ENCODE measurements at regions not wholly inside any gene's neighbourhood (a gene's known extent, or its start where the extent isn't known, plus 50 kb on each side); places are given as distances from the start of the nearest gene placed in this dataset.

DNA sequence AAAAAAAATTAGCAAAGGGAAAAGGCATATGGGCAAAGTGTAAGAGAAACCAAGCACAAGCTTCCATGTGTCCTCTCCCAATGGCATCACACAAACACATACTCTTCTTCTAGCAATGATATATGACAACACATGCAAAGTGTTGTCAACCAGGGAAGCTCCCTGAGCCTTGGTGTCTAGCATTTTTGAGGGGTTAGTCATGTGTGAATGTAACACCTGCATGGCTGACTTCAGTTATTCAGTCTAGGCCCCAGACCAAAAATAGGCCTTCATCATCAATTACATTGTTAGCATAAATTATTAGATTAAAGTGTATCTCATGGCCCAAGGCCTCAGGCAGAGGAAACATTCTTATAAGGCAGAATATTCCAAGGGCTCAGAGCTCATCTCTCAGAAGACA is 450.0 kb downstream of the TLE1 start:
- no peak for TF ChIP-seq POLR2AphosphoS5 (IDR thresholded peaks at IDR 0.05; ENCODE audit: low read depth, low read length)
- TF ChIP-seq FOXP2 (optimal IDR thresholded peaks at IDR 0.05; ENCODE audit: borderline replicate concordance, extremely low read depth, extremely low read length, insufficient read depth), result no peak
- TF ChIP-seq, protein P1, sequence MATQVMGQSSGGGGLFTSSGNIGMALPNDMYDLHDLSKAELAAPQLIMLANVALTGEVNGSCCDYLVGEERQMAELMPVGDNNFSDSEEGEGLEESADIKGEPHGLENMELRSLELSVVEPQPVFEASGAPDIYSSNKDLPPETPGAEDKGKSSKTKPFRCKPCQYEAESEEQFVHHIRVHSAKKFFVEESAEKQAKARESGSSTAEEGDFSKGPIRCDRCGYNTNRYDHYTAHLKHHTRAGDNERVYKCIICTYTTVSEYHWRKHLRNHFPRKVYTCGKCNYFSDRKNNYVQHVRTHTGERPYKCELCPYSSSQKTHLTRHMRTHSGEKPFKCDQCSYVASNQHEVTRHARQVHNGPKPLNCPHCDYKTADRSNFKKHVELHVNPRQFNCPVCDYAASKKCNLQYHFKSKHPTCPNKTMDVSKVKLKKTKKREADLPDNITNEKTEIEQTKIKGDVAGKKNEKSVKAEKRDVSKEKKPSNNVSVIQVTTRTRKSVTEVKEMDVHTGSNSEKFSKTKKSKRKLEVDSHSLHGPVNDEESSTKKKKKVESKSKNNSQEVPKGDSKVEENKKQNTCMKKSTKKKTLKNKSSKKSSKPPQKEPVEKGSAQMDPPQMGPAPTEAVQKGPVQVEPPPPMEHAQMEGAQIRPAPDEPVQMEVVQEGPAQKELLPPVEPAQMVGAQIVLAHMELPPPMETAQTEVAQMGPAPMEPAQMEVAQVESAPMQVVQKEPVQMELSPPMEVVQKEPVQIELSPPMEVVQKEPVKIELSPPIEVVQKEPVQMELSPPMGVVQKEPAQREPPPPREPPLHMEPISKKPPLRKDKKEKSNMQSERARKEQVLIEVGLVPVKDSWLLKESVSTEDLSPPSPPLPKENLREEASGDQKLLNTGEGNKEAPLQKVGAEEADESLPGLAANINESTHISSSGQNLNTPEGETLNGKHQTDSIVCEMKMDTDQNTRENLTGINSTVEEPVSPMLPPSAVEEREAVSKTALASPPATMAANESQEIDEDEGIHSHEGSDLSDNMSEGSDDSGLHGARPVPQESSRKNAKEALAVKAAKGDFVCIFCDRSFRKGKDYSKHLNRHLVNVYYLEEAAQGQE (IDR thresholded peaks at IDR 0.05; ENCODE audit: insufficient read depth in 1 of 2, low read depth in 2 of 2, low read length in 2 of 2), result no peak
- no peak for TF ChIP-seq TAF1 (IDR thresholded peaks at IDR 0.05; ENCODE audit: borderline replicate concordance, insufficient read depth, low read length)
- no peak for TF ChIP-seq SIN3A (IDR thresholded peaks at IDR 0.05; ENCODE audit: borderline replicate concordance, insufficient read depth, low read length)

DNA sequence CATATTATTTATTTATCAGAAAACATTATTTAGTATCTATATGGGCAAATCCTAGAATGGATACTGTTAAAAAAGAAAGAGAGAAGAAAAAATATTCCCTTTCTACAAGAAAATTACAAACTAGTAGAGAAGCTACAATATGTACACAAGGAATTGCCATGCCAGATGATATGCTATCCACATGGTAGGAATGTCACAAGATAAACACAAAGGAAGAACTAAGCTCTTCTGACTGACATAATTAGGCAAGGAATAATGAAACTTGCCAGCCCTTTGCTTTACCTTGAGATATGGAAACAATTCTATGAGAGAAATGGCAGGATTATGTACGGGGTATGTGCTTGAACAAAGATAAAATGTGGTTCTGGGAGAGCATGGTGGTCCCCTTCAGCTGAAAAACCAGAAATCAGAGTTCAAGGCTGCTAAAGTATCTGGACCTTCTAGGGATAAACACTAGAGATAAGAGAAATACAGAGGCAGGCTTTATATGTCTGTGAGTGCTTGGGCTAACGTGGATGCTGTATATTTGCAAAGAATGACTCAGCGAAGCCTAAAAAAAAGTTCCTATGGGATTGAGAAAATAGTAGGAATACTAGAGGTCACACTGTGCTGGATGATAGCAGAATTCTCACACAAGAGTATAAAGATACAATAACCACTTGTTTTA is 451.6 kb downstream of the TLE1 start:
- TF ChIP-seq POLR2AphosphoS5 (IDR thresholded peaks at IDR 0.05; ENCODE audit: low read depth, low read length), result no peak
- no peak for TF ChIP-seq SIN3A (IDR thresholded peaks at IDR 0.05; ENCODE audit: borderline replicate concordance, insufficient read depth, low read length)
- no peak for TF ChIP-seq FOXP2 (optimal IDR thresholded peaks at IDR 0.05; ENCODE audit: borderline replicate concordance, extremely low read depth, extremely low read length, insufficient read depth)
- TF ChIP-seq TAF1 (IDR thresholded peaks at IDR 0.05; ENCODE audit: borderline replicate concordance, insufficient read depth, low read length), result no peak
- TF ChIP-seq, protein P1 (IDR thresholded peaks at IDR 0.05; ENCODE audit: insufficient read depth in 1 of 2, low read depth in 2 of 2, low read length in 2 of 2), result no peak

DNA sequence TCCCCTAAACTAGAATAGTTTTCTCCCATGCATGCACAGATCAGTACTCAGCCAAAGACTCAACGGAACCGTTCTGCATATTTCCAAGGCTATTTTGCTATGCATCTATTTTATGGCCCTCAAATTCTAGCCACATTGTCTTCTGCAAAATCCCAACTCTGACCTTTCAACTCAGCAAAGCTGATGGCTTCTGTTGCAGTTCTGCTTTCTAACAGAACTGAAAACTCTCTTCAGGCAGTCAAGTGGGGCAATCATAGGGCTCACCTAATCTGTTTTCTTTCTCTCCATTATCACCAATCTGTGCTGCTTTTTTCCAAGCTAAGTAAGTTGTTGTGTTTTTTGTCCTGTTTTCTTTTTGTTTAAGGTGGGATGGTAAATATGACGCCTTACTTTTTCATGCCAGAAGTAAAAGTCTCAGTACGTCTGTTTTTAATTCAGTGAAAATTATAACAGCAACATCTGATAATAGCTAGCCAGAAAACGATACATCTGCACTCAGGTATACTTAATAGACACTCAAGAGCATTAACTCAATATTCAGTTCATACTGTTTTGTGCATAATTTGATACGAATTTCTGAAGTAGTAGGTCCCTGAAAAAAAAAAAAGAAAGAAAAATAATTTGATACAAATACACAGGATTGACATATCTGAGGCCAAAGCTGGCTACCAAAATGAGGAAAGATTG is 454.3 kb downstream of the TLE1 start:
- no peak for TF ChIP-seq FOXP2 (optimal IDR thresholded peaks at IDR 0.05; ENCODE audit: borderline replicate concordance, extremely low read depth, extremely low read length, insufficient read depth)
- no peak for TF ChIP-seq POLR2AphosphoS5 (IDR thresholded peaks at IDR 0.05; ENCODE audit: low read depth, low read length)
- no peak for TF ChIP-seq SIN3A (IDR thresholded peaks at IDR 0.05; ENCODE audit: borderline replicate concordance, insufficient read depth, low read length)

DNA sequence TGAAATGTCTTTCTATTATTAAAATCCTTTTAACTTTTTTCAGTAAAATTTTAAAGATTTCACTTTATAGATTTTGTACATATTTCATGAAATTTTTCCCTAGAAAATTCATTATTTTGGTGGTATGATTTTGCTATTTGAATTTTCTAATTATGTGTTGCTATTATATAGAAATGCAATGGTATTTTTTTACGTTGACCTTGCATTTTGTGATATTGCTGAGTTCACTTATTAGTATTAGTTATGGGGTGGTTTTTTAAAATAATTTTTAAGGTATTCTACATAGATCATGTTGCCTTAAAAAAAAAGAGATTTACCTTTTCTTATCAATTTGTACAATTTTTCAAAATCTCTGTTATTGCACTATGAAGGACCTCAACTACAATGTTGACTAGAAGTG is 458.3 kb downstream of the TLE1 start:
- no peak for TF ChIP-seq TAF1 (IDR thresholded peaks at IDR 0.05; ENCODE audit: borderline replicate concordance, insufficient read depth, low read length)
- TF ChIP-seq, protein P1 (IDR thresholded peaks at IDR 0.05; ENCODE audit: insufficient read depth in 1 of 2, low read depth in 2 of 2, low read length in 2 of 2), result no peak
- no peak for TF ChIP-seq SIN3A (IDR thresholded peaks at IDR 0.05; ENCODE audit: borderline replicate concordance, insufficient read depth, low read length)
- no peak for TF ChIP-seq FOXP2 (optimal IDR thresholded peaks at IDR 0.05; ENCODE audit: borderline replicate concordance, extremely low read depth, extremely low read length, insufficient read depth)
- TF ChIP-seq POLR2AphosphoS5 (IDR thresholded peaks at IDR 0.05; ENCODE audit: low read depth, low read length), result no peak

DNA sequence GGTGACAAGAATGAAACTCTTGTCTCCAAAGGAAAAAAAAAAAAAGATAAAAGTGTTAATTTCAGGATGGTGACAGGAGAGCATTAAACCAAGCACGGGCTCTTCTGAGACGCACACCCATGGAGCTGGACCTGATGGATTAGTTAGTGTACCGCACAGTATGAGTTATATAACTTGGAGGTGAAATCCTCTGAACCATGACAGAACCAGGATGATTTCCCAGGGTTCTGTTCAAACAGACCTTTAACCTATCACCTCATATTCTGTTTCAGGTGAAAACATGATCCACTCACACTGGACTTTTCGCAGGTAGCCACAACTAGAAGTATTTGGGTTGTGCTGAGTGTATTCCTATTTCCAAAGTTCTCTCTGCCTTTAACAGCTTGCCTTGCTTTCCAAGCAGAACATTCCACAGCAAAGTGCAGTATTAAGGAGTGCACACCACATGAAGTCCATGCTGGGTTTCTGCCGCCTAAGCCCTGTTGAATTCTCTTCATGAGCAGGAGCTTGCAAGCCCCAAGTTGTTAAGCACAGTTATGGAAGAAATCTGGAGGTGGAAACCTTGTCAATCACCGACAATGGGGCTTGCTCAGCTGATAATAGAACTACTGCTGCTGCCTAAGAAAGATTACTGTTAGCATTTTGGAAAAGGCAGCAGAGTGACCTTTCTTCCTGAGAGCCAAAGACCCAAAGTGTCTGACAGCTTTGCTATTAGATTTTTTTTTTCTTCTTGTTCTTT is 461.7 kb downstream of the TLE1 start:
- TF ChIP-seq FOXP2 (optimal IDR thresholded peaks at IDR 0.05; ENCODE audit: borderline replicate concordance, extremely low read depth, extremely low read length, insufficient read depth) (no peak), SIN3A (IDR thresholded peaks at IDR 0.05; ENCODE audit: borderline replicate concordance, insufficient read depth, low read length) (no peak), TAF1 (IDR thresholded peaks at IDR 0.05; ENCODE audit: borderline replicate concordance, insufficient read depth, low read length) (no peak), POLR2AphosphoS5 (IDR thresholded peaks at IDR 0.05; ENCODE audit: low read depth, low read length) (no peak)
- TF ChIP-seq, protein P1 (IDR thresholded peaks at IDR 0.05; ENCODE audit: insufficient read depth in 1 of 2, low read depth in 2 of 2, low read length in 2 of 2), result no peak
